Bronchial epithelial cell (primary cell): ENCODE measurements at regions not wholly inside any gene's neighbourhood (a gene's known extent, or its start where the extent isn't known, plus 50 kb on each side); places are given as distances from the start of the nearest gene placed in this dataset.
"Not testable (repeated sequence)": the region's sequence is repeated elsewhere in the genome, so short reads cannot be mapped to it uniquely, and the experiment has no call there.

Source experiments
- DNase-seq: peaks from one replicate; pipeline ENCODE4 v3.0.0-alpha.2; 2010; ENCODE audit warnings: low read depth
- FAIRE-seq: peaks from 2 replicates; lab custom pipeline; 2011; peaks lifted over from hg19 to GRCh38; lab: Jason Lieb, UNC
- H3K27me3 ChIP-seq: 2 replicates; pipeline ENCODE4 v1.5.1; 2011; ENCODE audit warnings: low read length; ENCODE audit not compliant: control insufficient read depth, insufficient read depth
- H3K36me3 ChIP-seq: 2 replicates; pipeline ENCODE4 v1.5.1; 2011; ENCODE audit warnings: low read length; ENCODE audit not compliant: control insufficient read depth, insufficient read depth
- H3K4me3 ChIP-seq: 2 replicates; pipeline ENCODE4 v1.5.1; 2011; ENCODE audit warnings: mild to moderate bottlenecking, low read depth, low read length, control low read depth
- CTCF ChIP-seq: IDR thresholded peaks from 2 replicates; pipeline ENCODE4 v1.5.1; 2011; ENCODE audit warnings: mild to moderate bottlenecking, moderate library complexity, low read length, control low read depth, inconsistent platforms; ENCODE audit not compliant: insufficient read depth, severe bottlenecking

GRCh38 chr1:88509379-88509778 is 174.7 kb upstream of the PKN2 start:
- DNase-seq (peak; percentile 19), FAIRE-seq (no peak)
- Histone ChIP-seq H3K36me3 (no peaks in the 10 kb centered on the region), H3K4me3 (no peak overlapping the region), H3K27me3 (no peaks in the 10 kb centered on the region)
- TF ChIP-seq CTCF, result no peak

GRCh38 chr1:88514544-88515060 is 169.5 kb upstream of the PKN2 start:
- FAIRE-seq (no peak), DNase-seq (no peak)
- no peak for TF ChIP-seq CTCF
- Histone ChIP-seq H3K4me3 (no peak overlapping the region), H3K27me3 (no peaks in the 10 kb centered on the region), H3K36me3 (no peaks in the 10 kb centered on the region)

GRCh38 chr1:88517499-88517898 is 166.6 kb upstream of the PKN2 start:
- not testable (repeated sequence) for DNase-seq, H3K4me3 ChIP-seq, FAIRE-seq, H3K27me3 ChIP-seq, H3K36me3 ChIP-seq

- no peak for DNase-seq
- Histone ChIP-seq H3K36me3 (no peaks in the 10 kb centered on the region), H3K27me3 (no peaks in the 10 kb centered on the region), H3K4me3 (no peak overlapping the region)
- no peak for TF ChIP-seq CTCF
- FAIRE-seq, result no peak
Observed at GRCh38 chr1:88519156-88519555, 164.9 kb upstream of the PKN2 start.

- TF ChIP-seq CTCF, result no peak
- H3K36me3 ChIP-seq, result no peaks in the 10 kb centered on the region
- H3K4me3 ChIP-seq, result no peak overlapping the region
- H3K27me3 ChIP-seq, result no peaks in the 10 kb centered on the region
- FAIRE-seq (no peak), DNase-seq (no peak)
Observed at GRCh38 chr1:88523854-88524528, 160.1 kb upstream of the PKN2 start.

GRCh38 chr1:88526456-88526855 is 157.6 kb upstream of the PKN2 start:
- no peak for FAIRE-seq
- no peak for DNase-seq
- Histone ChIP-seq H3K27me3 (no peaks in the 10 kb centered on the region), H3K4me3 (no peak overlapping the region), H3K36me3 (no peaks in the 10 kb centered on the region)
- TF ChIP-seq CTCF, result no peak
